Stimulated activated CD8-positive, alpha-beta memory T cell treated with anti-CD3 and anti-CD28 coated beads, Interleukin-4, amount 100 ng/mL, for 4 hours (primary cell): ENCODE measurements at regions not wholly inside any gene's neighbourhood (a gene's known extent, or its start where the extent isn't known, plus 50 kb on each side); places are given as distances from the start of the nearest gene placed in this dataset.

Experiments
- DNase-seq, 2 donors: peaks; one replicate each; pipeline ENCODE4 v3.0.0-alpha.2; 2020; ENCODE audit warnings: low read depth in 2 of 2, low spot score in 1 of 2

GRCh38 chr1:224846119-224846907, 83.2 kb upstream of the DNAH14 start:
- no peak for DNase-seq

GRCh38 chr1:224850446-224850845, 79.0 kb upstream of the DNAH14 start:
- DNase-seq = no peak

- DNase-seq = peak in 1 of 2 donors; percentile 13
Observed at GRCh38 chr1:224851210-224851847, 78.1 kb upstream of the DNAH14 start.

DNA sequence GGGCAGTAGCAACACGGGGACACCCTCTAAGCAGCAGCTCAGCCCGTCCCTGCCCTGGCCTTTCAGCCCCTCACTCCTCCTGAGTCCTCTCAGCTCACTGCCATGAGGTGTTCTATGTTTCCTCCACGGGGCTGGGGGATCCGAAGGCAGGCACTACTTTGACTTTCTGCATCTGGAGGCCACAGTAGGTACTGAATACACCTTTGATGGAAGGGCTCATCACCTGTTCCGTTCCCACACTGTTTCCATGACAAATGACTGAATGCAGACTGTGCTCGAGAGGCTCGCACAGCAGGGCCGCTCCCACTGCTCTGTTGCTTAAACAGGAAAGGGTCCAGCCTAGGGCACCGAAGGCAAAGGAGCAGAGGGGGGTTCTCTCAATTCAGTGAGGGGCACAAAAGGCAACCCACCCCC, 77.6 kb upstream of the DNAH14 start:
- no peak for DNase-seq

GRCh38 chr1:224852901-224853568, 76.4 kb upstream of the DNAH14 start:
- no peak for DNase-seq

- DNase-seq = no peak
Observed at GRCh38 chr1:224856973-224857372, 72.5 kb upstream of the DNAH14 start.

DNA sequence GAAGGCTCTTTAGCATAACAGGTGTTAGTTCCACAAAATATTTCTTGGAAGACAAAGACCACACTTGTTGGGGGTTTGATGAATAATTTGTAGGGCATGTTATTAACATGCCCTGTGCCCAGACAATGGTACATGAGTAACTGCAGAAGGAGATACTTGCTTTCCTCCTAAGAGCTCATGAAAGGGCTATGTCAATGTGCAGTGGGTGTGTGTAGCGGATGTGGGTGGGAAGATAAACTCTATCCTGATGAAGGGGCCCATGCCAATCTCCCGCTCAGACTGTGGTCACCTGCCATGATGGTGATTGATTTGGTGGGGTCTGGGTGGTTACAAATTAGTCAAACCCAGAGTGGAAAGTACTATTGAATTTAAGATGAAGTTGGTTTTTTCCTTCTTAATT, 69.8 kb upstream of the DNAH14 start:
- no peak for DNase-seq

DNA sequence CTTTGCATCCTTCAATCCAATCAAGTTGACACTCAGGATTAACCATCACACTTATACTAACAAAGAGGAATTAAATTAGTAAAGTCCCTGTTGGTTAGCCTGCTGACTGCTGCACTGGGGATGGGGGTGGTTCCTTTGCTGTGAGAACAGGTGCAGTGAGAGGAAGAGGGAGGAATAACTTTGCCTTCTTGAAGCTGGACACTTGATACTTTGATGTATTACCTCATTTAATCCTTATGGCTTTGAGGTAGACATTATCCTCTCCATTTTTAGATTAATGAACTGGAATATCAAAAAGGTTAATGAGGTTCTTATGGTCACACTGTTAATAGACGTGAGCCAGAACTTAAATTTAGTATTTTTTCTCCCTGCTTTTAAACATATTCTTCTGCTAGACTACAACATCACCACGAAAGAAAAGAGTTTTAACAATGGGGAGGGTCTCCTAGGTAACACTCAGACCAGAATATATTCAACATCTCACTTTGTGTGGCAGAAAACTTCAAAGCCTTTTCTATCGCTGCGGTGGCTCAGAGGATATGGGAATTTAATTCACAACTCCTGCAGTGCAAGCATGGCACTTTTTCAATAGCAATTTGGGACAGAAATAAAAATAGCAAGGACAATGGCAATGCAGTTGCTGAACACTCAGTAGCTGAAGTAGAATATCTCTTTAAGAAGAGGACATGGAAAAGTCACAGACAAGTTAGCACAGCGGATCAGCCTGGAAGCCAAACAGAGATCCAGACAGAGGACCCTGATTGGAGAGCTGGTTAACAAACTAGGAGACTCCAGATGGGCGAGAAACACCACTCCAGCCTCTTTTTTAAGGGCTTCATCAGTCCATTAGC, 68.8 kb upstream of the DNAH14 start:
- DNase-seq = no peak

- no peak for DNase-seq
Observed at GRCh38 chr1:224861339-224861716, 68.1 kb upstream of the DNAH14 start.

DNA sequence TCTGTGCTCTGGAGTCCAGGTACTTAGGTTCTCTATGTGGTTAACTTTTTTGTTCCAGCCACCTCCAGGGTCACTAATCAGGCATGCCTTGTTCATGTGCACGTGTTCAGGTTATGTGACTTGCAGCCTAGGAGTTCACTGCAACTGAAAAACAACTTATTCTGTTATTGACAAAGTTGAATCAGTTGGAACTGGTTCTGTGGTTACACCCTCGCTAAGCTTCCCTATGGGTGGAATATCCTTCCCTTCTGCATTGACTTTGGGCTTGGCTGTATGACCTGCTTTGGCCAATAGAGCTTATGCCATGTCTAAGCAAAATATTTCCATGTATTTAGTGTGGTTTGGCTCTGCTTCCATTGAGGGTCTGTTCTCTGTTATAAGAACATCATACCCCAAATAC, 66.0 kb upstream of the DNAH14 start:
- DNase-seq = no peak

DNA sequence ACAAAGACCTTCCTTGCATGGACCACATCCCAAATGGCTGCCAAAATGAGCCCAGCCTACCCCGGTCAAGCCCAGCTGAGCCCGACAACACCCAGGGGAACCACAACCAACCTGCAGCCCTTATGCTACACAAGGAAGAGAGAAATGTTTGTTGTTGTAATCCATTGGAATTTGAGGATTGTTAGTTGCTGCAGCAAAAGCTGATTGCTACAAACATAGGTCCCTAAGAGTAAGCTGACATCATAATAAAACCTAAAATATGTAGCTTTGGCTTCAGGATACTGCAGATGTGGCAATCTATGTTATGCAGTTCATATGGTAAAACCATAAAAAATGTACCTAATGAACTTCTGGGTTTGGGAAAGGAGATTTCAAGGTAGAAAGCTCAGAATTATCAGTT, 65.5 kb upstream of the DNAH14 start:
- DNase-seq = no peak

GRCh38 chr1:224865510-224865909, 64.0 kb upstream of the DNAH14 start:
- DNase-seq = no peak

DNA sequence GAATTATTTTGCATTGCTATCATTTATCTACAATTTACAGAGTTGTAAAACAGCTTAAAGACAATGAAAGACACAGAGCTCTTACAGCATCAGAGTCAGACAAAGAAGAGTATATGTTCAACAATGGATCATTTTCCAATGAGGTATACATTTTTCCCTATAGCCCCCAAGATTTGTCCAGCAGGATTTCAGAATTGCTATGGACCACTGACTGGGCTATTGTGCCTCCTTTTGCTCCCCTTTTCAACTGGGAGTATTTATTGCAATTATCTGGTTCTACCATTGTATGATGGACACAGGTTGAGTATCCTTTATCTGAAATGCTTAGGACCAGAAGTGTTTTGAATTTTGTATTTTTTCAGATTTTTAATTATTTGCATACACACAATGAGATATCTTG, 62.5 kb upstream of the DNAH14 start:
- DNase-seq = no peak

- DNase-seq = no peak
Observed at GRCh38 chr1:224867715-224868114, 61.8 kb upstream of the DNAH14 start.

GRCh38 chr1:224872832-224873433, 56.5 kb upstream of the DNAH14 start:
- DNase-seq = no peak

GRCh38 chr1:224873434-224874369, 55.8 kb upstream of the DNAH14 start:
- no peak for DNase-seq

GRCh38 chr1:224874775-224875174, 54.7 kb upstream of the DNAH14 start:
- no peak for DNase-seq

- DNase-seq = no peak
Observed at GRCh38 chr1:224879162-224879803, 50.2 kb upstream of the DNAH14 start.
